ENCODE measurements at regions not wholly inside any gene's neighbourhood (a gene's known extent, or its start where the extent isn't known, plus 50 kb on each side); places are given as distances from the start of the nearest gene placed in this dataset.

- no peaks in the 10 kb centered on the region for H3K36me3 ChIP-seq
- H3K4me1 ChIP-seq (ENCODE audit: low read depth) = no peaks in the 10 kb centered on the region
- no peak overlapping the region for H3K4me3 ChIP-seq
- no peak for DNase-seq (ENCODE audit: low read depth in 1 of 2, low spot score in 1 of 2)
- no peaks in the 10 kb centered on the region for H3K27me3 ChIP-seq
- no peak for TF ChIP-seq CTCF (IDR thresholded peaks at IDR 0.05; ENCODE audit: low read depth, low read length)
- no peak overlapping the region for H3K27ac ChIP-seq
- no peaks in the 10 kb centered on the region for H3K9me3 ChIP-seq (ENCODE audit: low read depth)
These were observed 158.3 kb downstream of the BMP2 start for GRCh38 chr20:6925744-6926278.

DNA sequence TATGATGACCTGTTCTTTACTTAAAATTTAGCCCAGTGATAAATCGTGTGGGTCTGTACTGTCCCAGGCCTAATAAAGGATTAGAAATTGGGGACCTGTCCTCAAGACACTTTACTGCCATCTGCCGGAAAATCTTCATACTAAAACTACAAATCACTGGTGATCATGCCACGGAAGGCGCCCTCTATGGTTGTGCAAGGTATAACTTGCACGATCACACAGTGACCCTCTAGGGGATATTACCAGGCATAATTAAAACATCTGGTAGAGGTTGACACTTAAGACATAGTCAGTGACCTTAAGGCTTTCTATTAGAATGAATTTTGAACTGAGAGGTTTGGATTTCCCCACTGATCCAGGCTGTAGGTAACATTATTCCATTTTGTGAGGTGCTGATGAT lies 172.6 kb downstream of the BMP2 start:
- Histone ChIP-seq H3K36me3 (no peaks in the 10 kb centered on the region), H3K9me3 (ENCODE audit: low read depth) (no peaks in the 10 kb centered on the region), H3K4me1 (ENCODE audit: low read depth) (no peaks in the 10 kb centered on the region), H3K27ac (no peak overlapping the region), H3K4me3 (no peak overlapping the region), H3K27me3 (no peaks in the 10 kb centered on the region)
- peak; percentile 18 to 38 for DNase-seq (ENCODE audit: low read depth in 1 of 2, low spot score in 1 of 2)
- peak; percentile 15 for TF ChIP-seq CTCF (IDR thresholded peaks at IDR 0.05; ENCODE audit: low read depth, low read length)

DNA sequence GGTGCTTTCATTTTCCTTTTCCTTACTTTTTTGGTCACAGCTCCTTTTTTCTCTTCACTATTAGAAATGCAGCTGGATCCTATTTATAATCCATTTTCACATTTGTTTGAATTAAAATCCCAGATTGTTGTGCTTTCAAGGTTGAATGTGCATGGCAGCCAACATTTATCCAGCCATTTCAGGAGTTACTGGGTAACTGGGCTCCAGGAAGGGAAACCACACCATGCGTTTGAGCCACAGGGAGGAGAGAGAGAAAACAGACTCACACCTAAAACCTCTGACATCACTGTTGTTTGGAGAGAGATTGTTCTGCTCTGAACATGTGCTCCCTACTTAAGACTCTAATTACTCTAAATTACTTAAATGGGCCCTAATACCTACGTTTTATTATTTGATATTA lies 173.4 kb downstream of the BMP2 start:
- no peak for TF ChIP-seq CTCF (IDR thresholded peaks at IDR 0.05; ENCODE audit: low read depth, low read length)
- no peaks in the 10 kb centered on the region for H3K36me3 ChIP-seq
- no peak for DNase-seq (ENCODE audit: low read depth in 1 of 2, low spot score in 1 of 2)
- no peak overlapping the region for H3K27ac ChIP-seq
- H3K4me1 ChIP-seq (ENCODE audit: low read depth) = no peaks in the 10 kb centered on the region
- no peak overlapping the region for H3K4me3 ChIP-seq
- H3K9me3 ChIP-seq (ENCODE audit: low read depth) = no peaks in the 10 kb centered on the region
- H3K27me3 ChIP-seq = no peaks in the 10 kb centered on the region

DNA sequence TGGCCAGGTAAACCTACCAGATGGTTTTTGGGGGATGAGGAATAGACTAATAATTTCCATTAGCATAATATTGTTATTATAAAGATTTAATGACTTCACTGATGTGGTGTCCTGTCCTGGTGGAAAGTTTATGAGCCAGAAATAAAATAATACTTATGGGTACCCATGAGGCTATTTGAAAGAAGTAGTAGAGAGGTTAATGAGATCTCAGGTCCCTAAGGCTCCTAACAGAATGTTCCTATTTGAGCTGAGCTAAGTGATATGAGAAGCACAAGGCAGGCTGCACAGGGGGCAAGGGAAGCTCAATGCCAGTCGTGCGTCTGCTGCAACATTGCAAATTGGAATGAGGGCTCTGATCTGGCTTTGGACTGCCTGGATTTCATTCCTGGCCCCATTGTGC lies 174.1 kb downstream of the BMP2 start:
- Histone ChIP-seq H3K4me1 (ENCODE audit: low read depth) (no peaks in the 10 kb centered on the region), H3K4me3 (no peak overlapping the region), H3K27ac (no peak overlapping the region), H3K27me3 (no peaks in the 10 kb centered on the region), H3K9me3 (ENCODE audit: low read depth) (no peaks in the 10 kb centered on the region), H3K36me3 (no peaks in the 10 kb centered on the region)
- TF ChIP-seq CTCF (IDR thresholded peaks at IDR 0.05; ENCODE audit: low read depth, low read length) = no peak
- DNase-seq (ENCODE audit: low read depth in 1 of 2, low spot score in 1 of 2) = no peak

- Histone ChIP-seq H3K27me3 (no peaks in the 10 kb centered on the region), H3K9me3 (ENCODE audit: low read depth) (no peaks in the 10 kb centered on the region), H3K4me3 (no peak overlapping the region), H3K36me3 (no peaks in the 10 kb centered on the region), H3K27ac (no peak overlapping the region), H3K4me1 (ENCODE audit: low read depth) (no peaks in the 10 kb centered on the region)
- no peak for TF ChIP-seq CTCF (IDR thresholded peaks at IDR 0.05; ENCODE audit: low read depth, low read length)
- DNase-seq (ENCODE audit: low read depth in 1 of 2, low spot score in 1 of 2) = no peak
These were observed 174.8 kb downstream of the BMP2 start for GRCh38 chr20:6942266-6942665.

GRCh38 chr20:6944292-6944691 lies 176.8 kb downstream of the BMP2 start:
- Histone ChIP-seq H3K36me3 (no peaks in the 10 kb centered on the region), H3K27me3 (no peaks in the 10 kb centered on the region), H3K9me3 (ENCODE audit: low read depth) (no peaks in the 10 kb centered on the region), H3K4me3 (no peak overlapping the region), H3K4me1 (ENCODE audit: low read depth) (no peaks in the 10 kb centered on the region), H3K27ac (no peak overlapping the region)
- DNase-seq (ENCODE audit: low read depth in 1 of 2, low spot score in 1 of 2) = no peak
- TF ChIP-seq CTCF (IDR thresholded peaks at IDR 0.05; ENCODE audit: low read depth, low read length) = no peak

Measured in cardiac muscle cell (in vitro differentiated cells and primary cell).